ENCODE measurements at regions not wholly inside any gene's neighbourhood (a gene's known extent, or its start where the extent isn't known, plus 50 kb on each side); places are given as distances from the start of the nearest gene placed in this dataset.

DNA sequence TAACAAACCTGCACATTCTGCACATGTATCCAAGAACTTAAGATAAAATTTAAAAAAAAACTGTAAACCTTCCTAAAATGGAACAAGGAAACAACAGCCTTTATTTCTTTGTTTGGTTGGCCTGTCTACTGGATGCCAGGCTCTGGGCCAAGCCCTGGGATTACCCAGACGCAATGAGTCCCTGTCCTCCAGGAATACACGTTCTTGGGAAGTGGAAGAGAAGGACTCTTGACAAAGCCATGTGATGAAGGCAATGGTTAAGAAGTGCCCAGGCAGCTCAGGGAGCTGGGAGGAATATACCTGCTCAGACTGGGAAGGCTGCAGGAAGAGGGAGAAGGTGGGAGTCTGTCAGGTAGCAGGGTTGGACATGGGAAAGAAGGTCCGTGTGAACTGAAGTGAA is 115.4 kb downstream of the AXIN2 start:
- H3K9me3 ChIP-seq (replicated peaks; ENCODE audit: control insufficient read depth, insufficient read depth, low read depth, low read length) = no peaks in the 10 kb centered on the region; the same call in 1 of the 2 replicates
- no peaks in the 10 kb centered on the region for H3K36me3 ChIP-seq (ENCODE audit: control insufficient read depth, insufficient read depth, low read length)
- CTCF ChIA-PET (ENCODE audit: low intra/inter-chr PET ratio) = no interaction called here
- H3K4me3 ChIP-seq = no peak overlapping the region
- H4K20me1 ChIP-seq (replicated peaks; ENCODE audit: control insufficient read depth, insufficient read depth, low read length) = no peaks in the 10 kb centered on the region
- ATAC-seq = no peak
- no peak overlapping the region for H3K4me2 ChIP-seq (ENCODE audit: insufficient read depth, low read length)
- H3K79me2 ChIP-seq (ENCODE audit: control insufficient read depth, insufficient read depth, low read length) = no peaks in the 10 kb centered on the region
- intact Hi-C loops (cut with micrococcal nuclease) (no loop called here), in situ Hi-C loops (cut with MboI) (no loop called here)
- H3K27me3 ChIP-seq (ENCODE audit: control insufficient read depth in 2 of 2, insufficient read depth in 2 of 2, low read length in 2 of 2) = peaks cover 0 to 2% of the 10 kb centered on the region in 2 experiments; a peak in 3 of 5 replicates
- no peak for DNase-seq (ENCODE audit: extremely low read depth in 1 of 4, low spot score in 3 of 4)
- FAIRE-seq = no peak
- H3K27ac ChIP-seq (ENCODE audit: extremely low read depth, low read depth, low read length) = no peak overlapping the region
- no TSS peak for BruUV-seq (replicated peaks)
- H3K9ac ChIP-seq (ENCODE audit: insufficient read depth in 1 of 2, low read depth in 2 of 2, low read length in 2 of 2) = no peak overlapping the region
- WGBS (ENCODE audit: insufficient coverage, low coverage, missing lambda C conversion rate) = 0% methylated on average over 3 of the region's 3 CpGs
- POLR2A ChIA-PET = interaction anchor here (0.6 kb wide), 1 partner anchor 109 kb away, joined by 3 read pairs; no protein-coding TSS in a partner anchor
- no peak overlapping the region for H2AFZ ChIP-seq (ENCODE audit: low read depth, low read length)
- TF ChIP-seq CBX3 (IDR thresholded peaks at IDR 0.05; ENCODE audit: borderline replicate concordance in 1 of 2, low read length in 2 of 2) (no peak), ARHGAP35 (IDR thresholded peaks at IDR 0.05; ENCODE audit: partially characterized antibody) (no peak)
- H3K9me1 ChIP-seq (ENCODE audit: control insufficient read depth, insufficient read depth, low read length) = no peaks in the 10 kb centered on the region
- no peaks in the 10 kb centered on the region for H3K4me1 ChIP-seq (replicated peaks in 1 of 2; ENCODE audit: control insufficient read depth in 2 of 2, insufficient read depth in 2 of 2, low read length in 2 of 2)

GRCh38 chr17:65444049-65444448 is 117.4 kb downstream of the AXIN2 start:
- Histone ChIP-seq H3K27ac (ENCODE audit: extremely low read depth, low read depth, low read length) (no peak overlapping the region), H3K36me3 (ENCODE audit: control insufficient read depth, insufficient read depth, low read length) (no peaks in the 10 kb centered on the region), H3K4me2 (ENCODE audit: insufficient read depth, low read length) (no peak overlapping the region), H3K4me1 (replicated peaks in 1 of 2; ENCODE audit: control insufficient read depth in 2 of 2, insufficient read depth in 2 of 2, low read length in 2 of 2) (no peaks in the 10 kb centered on the region), H3K27me3 (ENCODE audit: control insufficient read depth in 2 of 2, insufficient read depth in 2 of 2, low read length in 2 of 2) (peaks cover 0 to 6% of the 10 kb centered on the region in 2 experiments; a peak in 3 of 5 replicates), H3K9me1 (ENCODE audit: control insufficient read depth, insufficient read depth, low read length) (no peaks in the 10 kb centered on the region), H3K9me3 (replicated peaks; ENCODE audit: control insufficient read depth, insufficient read depth, low read depth, low read length) (no peaks in the 10 kb centered on the region; the same call in 1 of the 2 replicates), H2AFZ (ENCODE audit: low read depth, low read length) (no peak overlapping the region), H4K20me1 (replicated peaks; ENCODE audit: control insufficient read depth, insufficient read depth, low read length) (no peaks in the 10 kb centered on the region), H3K4me3 (no peak overlapping the region), H3K9ac (ENCODE audit: insufficient read depth in 1 of 2, low read depth in 2 of 2, low read length in 2 of 2) (no peak overlapping the region), H3K79me2 (ENCODE audit: control insufficient read depth, insufficient read depth, low read length) (no peaks in the 10 kb centered on the region)
- ATAC-seq (no peak), FAIRE-seq (no peak), DNase-seq (ENCODE audit: extremely low read depth in 1 of 4, low spot score in 3 of 4) (no peak)
- no peak for TF ChIP-seq CTCFL (IDR thresholded peaks at IDR 0.05; ENCODE audit: borderline replicate concordance, insufficient read depth, low read depth, low read length, poor library complexity, severe bottlenecking)
- TF ChIP-seq RBM15 (IDR thresholded peaks at IDR 0.05; ENCODE audit: insufficient read depth, low read length) = no peak
- TF ChIP-seq MXD1 (CRISPR knock-in tag; IDR thresholded peaks at IDR 0.05; ENCODE audit: borderline replicate concordance, poor library complexity, severe bottlenecking) = no peak
- no peak for TF ChIP-seq CBX5 (IDR thresholded peaks at IDR 0.05; ENCODE audit: borderline replicate concordance, low read depth)
- TF ChIP-seq CCNT2 (IDR thresholded peaks at IDR 0.05; ENCODE audit: borderline replicate concordance, extremely low read depth, insufficient read length, low read depth, low read length) = no peak
- no peak for TF ChIP-seq BACH1 (tag; IDR thresholded peaks at IDR 0.05)
- in situ Hi-C loops (cut with MboI) (no loop called here), intact Hi-C loops (cut with micrococcal nuclease) (no loop called here)
- CTCF ChIA-PET (ENCODE audit: low intra/inter-chr PET ratio) = no interaction called here
- POLR2A ChIA-PET = interaction anchor here (1.1 to 1.3 kb wide), 2 partner anchors 9 to 47 kb away, joined by 4 to 5 read pairs; no protein-coding TSS in a partner anchor
- BruUV-seq (replicated peaks) = no TSS peak
- 0% methylated on average over 5 of the region's 5 CpGs for WGBS (ENCODE audit: insufficient coverage, low coverage, missing lambda C conversion rate)
